HG02610 (cell line): ENCODE measurements at regions not wholly inside any gene's neighbourhood (a gene's known extent, or its start where the extent isn't known, plus 50 kb on each side); places are given as distances from the start of the nearest gene placed in this dataset.

Experiments used
- ATAC-seq: cut with Tn5 transposase; IDR thresholded peaks from one replicate; pipeline ENCODE4 v1.9.1; 2021; ENCODE audit warnings: mild to moderate bottlenecking, moderate library complexity; ENCODE audit not compliant: unreplicated experiment

GRCh38 chr13:61766667-61767058 is 351.0 kb upstream of the PCDH20 start:
- no peak for ATAC-seq

- no peak for ATAC-seq
These were observed 350.5 kb upstream of the PCDH20 start for GRCh38 chr13:61765940-61766666.

- ATAC-seq, result no peak
These were observed 349.6 kb upstream of the PCDH20 start for GRCh38 chr13:61765181-61765742.

GRCh38 chr13:61761690-61762089 is 346.0 kb upstream of the PCDH20 start:
- no peak for ATAC-seq

- ATAC-seq, result no peak
These were observed 344.5 kb upstream of the PCDH20 start for GRCh38 chr13:61760102-61760501.

- no peak for ATAC-seq
These were observed 340.4 kb upstream of the PCDH20 start for GRCh38 chr13:61756031-61756430.

- no peak for ATAC-seq
These were observed 335.4 kb upstream of the PCDH20 start for GRCh38 chr13:61751039-61751438.

- no peak for ATAC-seq
These were observed 322.6 kb upstream of the PCDH20 start for GRCh38 chr13:61738236-61738750.

GRCh38 chr13:61734683-61735082 is 319.0 kb upstream of the PCDH20 start:
- no peak for ATAC-seq

GRCh38 chr13:61728471-61728870 is 312.8 kb upstream of the PCDH20 start:
- no peak for ATAC-seq

GRCh38 chr13:61727767-61728166 is 312.1 kb upstream of the PCDH20 start:
- ATAC-seq, result no peak

- no peak for ATAC-seq
These were observed 310.2 kb upstream of the PCDH20 start for GRCh38 chr13:61725806-61726205.

GRCh38 chr13:61722119-61722518 is 306.5 kb upstream of the PCDH20 start:
- ATAC-seq, result no peak

- no peak for ATAC-seq
These were observed 297.0 kb upstream of the PCDH20 start for GRCh38 chr13:61712621-61713020.

GRCh38 chr13:61709258-61709657 is 293.6 kb upstream of the PCDH20 start:
- no peak for ATAC-seq

GRCh38 chr13:61706899-61707298 is 291.2 kb upstream of the PCDH20 start:
- ATAC-seq, result no peak

- no peak for ATAC-seq
These were observed 285.0 kb upstream of the PCDH20 start for GRCh38 chr13:61700620-61701019.

- no peak for ATAC-seq
These were observed 284.5 kb upstream of the PCDH20 start for GRCh38 chr13:61700181-61700580.

- no peak for ATAC-seq
These were observed 281.0 kb upstream of the PCDH20 start for GRCh38 chr13:61696676-61697075.

- ATAC-seq, result no peak
These were observed 279.5 kb upstream of the PCDH20 start for GRCh38 chr13:61695147-61695546.

- ATAC-seq, result no peak
These were observed 277.0 kb upstream of the PCDH20 start for GRCh38 chr13:61692691-61693090.

GRCh38 chr13:61685682-61686012 is 270.0 kb upstream of the PCDH20 start:
- no peak for ATAC-seq
